Body of pancreas (tissue), 4 donors: ENCODE measurements at regions not wholly inside any gene's neighbourhood (a gene's known extent, or its start where the extent isn't known, plus 50 kb on each side); places are given as distances from the start of the nearest gene placed in this dataset.

Experiments
- ATAC-seq: fragments of 150-250 bp; one replicate; pipeline ENCODE4 v1.9.1; 2016
- DNase-seq, 4 donors: peaks; one replicate each; pipeline ENCODE4 v3.0.0-alpha.2; 2019
- H3K27ac ChIP-seq, 4 donors: fragments of 200-600 bp; sonication (generic); 1 replicate in 3 of 4; 2 replicates in 1 of 4; pipeline versions ENCODE4 v1.5.1 to v1.6.1; 2016 to 2019; ENCODE audit warnings: mild to moderate bottlenecking in 1 of 4, mixed read lengths in 1 of 4, moderate library complexity in 1 of 4
- H3K27me3 ChIP-seq, 2 donors: fragments of 200-600 bp; sonication (generic); one replicate each; pipeline ENCODE4 v1.6.0; 2016; ENCODE audit warnings: mild to moderate bottlenecking in 1 of 2
- H3K36me3 ChIP-seq, 2 donors: fragments of 200-600 bp; sonication (generic); replicated peaks in 1 of 2; 2 replicates each; pipeline ENCODE4 v1.5.1; 2016; ENCODE audit warnings: low read depth in 2 of 2; ENCODE audit not compliant: insufficient read depth in 1 of 2
- H3K4me1 ChIP-seq: fragments of 200-600 bp; sonication (generic); one replicate; pipeline ENCODE4 v1.6.0; 2016
- H3K4me3 ChIP-seq, 2 donors: fragments of 200-600 bp; sonication (generic); 1 replicate in 1 of 2; 2 replicates in 1 of 2; pipeline ENCODE4 v1.5.1; 2016 to 2019
- H3K9me3 ChIP-seq, 3 donors: fragments of 200-600 bp; sonication (generic); 1 replicate in 2 of 3; 2 replicates in 1 of 3; pipeline ENCODE4 v1.5.1; 2016
- POLR2A ChIP-seq, 3 donors: fragments of 450-650 bp; IDR thresholded peaks; one replicate each; pipeline ENCODE4 v1.6.1; 2016; ENCODE audit warnings: antibody characterized with exemption in 3 of 3, mild to moderate bottlenecking in 2 of 3
- WGBS, 2 donors: methylation state at CpG; one replicate each; pipeline ENCODE4 v1.1.5; 2017; 5-methylcytosine and 5-hydroxymethylcytosine counted together
- intact Hi-C: fragments of 100-400 bp; cut with DNase I; formaldehyde crosslinking; loops from one replicate; pipeline ENCODE4 v1.15.1; 2023
- TF ChIP-seq, protein P1 (sequence below), 7 experiments: fragments of 450-650 bp in 4 of 7; fragments of 200-600 bp in 3 of 7; sonication (generic) in 3 of 7; IDR thresholded peaks; one replicate each; pipeline ENCODE4 v1.5.1; 2016 to 2019; ENCODE audit warnings: antibody characterized with exemption in 7 of 7

DNA sequence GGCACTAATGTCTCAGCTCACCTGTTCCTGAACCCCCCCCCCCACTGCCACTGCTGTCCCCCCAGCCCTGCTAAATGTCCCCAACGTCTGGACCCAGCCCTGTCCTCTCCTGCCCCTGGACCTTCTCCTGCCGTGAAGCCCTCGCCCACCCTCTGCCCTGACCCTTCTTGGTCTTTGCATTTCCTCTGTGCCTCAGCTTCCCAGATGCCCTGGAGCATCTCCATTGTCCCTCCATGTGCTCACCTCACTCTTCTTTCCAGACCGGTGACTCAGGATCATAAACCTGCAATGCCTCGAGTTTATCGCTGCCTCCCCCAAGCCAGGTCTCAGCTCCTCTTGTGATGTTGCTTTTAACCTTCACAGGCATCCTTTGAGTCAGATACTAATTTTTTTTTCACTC is 416.4 kb downstream of the BRD1 start:
- no peaks in the 10 kb centered on the region for H3K36me3 ChIP-seq
- no peak overlapping the region for H3K4me3 ChIP-seq
- no peak overlapping the region for H3K27ac ChIP-seq
- DNase-seq (no peak), ATAC-seq (no peak)
- TF ChIP-seq, protein P1, sequence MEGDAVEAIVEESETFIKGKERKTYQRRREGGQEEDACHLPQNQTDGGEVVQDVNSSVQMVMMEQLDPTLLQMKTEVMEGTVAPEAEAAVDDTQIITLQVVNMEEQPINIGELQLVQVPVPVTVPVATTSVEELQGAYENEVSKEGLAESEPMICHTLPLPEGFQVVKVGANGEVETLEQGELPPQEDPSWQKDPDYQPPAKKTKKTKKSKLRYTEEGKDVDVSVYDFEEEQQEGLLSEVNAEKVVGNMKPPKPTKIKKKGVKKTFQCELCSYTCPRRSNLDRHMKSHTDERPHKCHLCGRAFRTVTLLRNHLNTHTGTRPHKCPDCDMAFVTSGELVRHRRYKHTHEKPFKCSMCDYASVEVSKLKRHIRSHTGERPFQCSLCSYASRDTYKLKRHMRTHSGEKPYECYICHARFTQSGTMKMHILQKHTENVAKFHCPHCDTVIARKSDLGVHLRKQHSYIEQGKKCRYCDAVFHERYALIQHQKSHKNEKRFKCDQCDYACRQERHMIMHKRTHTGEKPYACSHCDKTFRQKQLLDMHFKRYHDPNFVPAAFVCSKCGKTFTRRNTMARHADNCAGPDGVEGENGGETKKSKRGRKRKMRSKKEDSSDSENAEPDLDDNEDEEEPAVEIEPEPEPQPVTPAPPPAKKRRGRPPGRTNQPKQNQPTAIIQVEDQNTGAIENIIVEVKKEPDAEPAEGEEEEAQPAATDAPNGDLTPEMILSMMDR (IDR thresholded peaks at IDR 0.05), result no peak
- TF ChIP-seq POLR2A (IDR thresholded peaks at IDR 0.05), result no peak
- H3K9me3 ChIP-seq, result no peaks in the 10 kb centered on the region
- no peaks in the 10 kb centered on the region for H3K4me1 ChIP-seq
- 60 to 70% methylated on average over 6 of the region's 6 CpGs for WGBS, 2 donors
- intact Hi-C loops, result loop anchor here (10.0 kb wide), 1 partner anchor 56 kb away; no protein-coding TSS in a partner anchor
- no peaks in the 10 kb centered on the region for H3K27me3 ChIP-seq

DNA sequence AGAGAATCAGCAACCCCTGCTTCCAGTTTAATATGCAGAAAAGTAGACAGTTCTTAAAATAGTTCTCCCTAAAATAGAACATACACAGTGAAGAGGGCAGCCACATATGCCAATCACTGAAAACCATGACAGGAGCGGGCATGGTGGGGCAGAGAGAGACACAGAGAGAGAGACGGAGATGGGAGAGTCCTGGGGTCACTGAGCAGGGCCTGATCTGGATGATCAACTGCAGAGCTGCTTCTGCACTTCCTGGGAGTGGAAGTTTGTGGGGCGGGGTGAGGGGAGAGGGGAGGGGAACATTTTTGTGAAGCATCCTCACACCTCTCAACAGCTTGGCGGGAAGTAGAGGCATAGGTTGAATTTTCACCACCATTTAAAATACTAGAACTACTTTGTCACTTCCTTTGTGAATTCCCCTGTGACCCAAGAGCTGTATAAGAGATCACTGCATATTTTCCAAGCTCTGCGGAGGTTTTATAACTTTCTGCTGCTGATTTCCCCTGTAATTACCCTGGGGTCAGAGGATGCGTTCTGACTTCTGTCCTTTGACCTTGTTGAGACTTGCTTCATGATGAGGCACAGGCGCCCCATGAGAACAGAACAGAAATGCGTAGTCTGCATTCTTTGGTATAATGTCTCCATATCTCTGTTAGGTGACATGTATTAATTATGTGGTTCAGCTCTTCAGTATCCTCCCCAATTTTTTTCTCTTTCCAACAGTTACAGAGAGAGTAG is 419.4 kb downstream of the BRD1 start:
- WGBS, 2 donors, result 54 to 58% methylated on average over 8 of the region's 8 CpGs
- intact Hi-C loops, result no loop called here
- Histone ChIP-seq H3K4me3 (no peak overlapping the region), H3K27me3 (no peaks in the 10 kb centered on the region), H3K4me1 (no peaks in the 10 kb centered on the region), H3K36me3 (no peaks in the 10 kb centered on the region), H3K9me3 (no peaks in the 10 kb centered on the region), H3K27ac (no peak overlapping the region)
- ATAC-seq (no peak), DNase-seq (no peak)
- TF ChIP-seq, protein P1 (IDR thresholded peaks at IDR 0.05), result no peak
- no peak for TF ChIP-seq POLR2A (IDR thresholded peaks at IDR 0.05)

DNA sequence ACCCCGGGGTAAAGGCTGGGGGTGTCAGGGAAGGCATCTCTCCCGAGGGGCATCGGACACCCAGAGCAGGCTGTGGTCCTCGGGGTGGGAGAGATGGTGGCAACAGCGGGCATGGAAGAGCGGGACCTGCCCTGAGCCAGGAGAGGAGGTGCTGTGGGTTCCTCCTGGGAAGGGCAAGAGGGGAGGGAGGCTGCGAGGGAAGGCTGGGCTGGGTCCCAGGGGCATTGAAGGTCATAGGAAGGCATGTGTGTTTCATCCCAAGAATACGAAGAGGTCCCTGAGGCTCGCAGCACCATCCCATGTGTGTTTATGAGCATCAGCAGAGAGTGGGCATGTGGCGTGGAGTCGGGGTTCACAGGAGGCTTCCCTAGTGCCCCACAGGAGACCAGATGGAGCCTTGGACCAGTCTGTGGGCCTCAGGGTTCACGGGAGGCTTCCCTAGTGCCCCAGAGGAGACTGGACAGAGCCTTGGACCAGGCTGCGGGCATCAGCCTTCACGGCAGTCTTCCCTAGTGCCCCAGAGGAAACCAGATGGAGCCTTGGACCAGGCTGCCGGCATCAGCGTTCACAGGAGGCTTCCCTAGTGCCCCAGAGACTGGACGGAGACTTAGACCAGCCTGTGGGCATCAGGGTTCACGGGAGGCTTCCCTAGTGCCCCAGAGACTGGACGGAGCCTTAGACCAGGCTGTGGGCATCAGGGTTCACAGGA is 420.6 kb downstream of the BRD1 start:
- WGBS, 2 donors, result 39 to 55% methylated on average over 12 to 19 of the region's 19 CpGs
- ATAC-seq (no peak), DNase-seq (no peak)
- TF ChIP-seq POLR2A (IDR thresholded peaks at IDR 0.05), result no peak
- TF ChIP-seq, protein P1 (IDR thresholded peaks at IDR 0.05), result no peak
- no peaks in the 10 kb centered on the region for H3K36me3 ChIP-seq
- no peak overlapping the region for H3K4me3 ChIP-seq
- H3K9me3 ChIP-seq, result no peaks in the 10 kb centered on the region
- H3K4me1 ChIP-seq, result no peaks in the 10 kb centered on the region
- H3K27me3 ChIP-seq, result no peaks in the 10 kb centered on the region
- intact Hi-C loops, result no loop called here
- H3K27ac ChIP-seq, result no peak overlapping the region

DNA sequence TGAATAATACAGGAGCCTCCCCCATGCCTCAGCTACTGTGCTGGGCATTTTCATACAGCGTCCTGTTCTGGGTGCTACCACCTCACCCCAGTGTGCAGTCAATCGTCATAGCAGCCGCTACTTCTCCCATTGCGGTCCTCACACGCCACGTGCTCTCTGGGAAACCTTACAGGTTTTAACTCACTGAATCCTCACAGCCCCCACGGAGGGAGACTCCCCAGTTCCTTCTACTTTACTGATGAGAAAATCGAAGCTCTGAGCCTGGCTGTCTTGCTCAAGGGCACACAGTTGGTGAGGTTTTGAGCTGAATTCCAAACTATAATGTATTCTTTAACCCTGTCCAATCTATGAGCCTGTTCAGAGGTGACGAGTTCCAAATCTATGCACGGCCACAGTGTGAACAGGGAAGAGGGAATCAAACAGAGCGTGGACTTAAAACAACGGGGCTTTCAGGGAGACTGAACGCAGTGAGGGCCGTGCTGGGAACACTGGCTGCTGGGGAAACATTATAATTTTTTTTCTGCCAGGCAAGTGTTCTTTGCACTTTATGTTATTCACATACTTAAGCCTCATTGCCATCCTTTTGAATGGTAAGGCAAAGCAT is 421.5 kb downstream of the BRD1 start:
- ATAC-seq, result no peak

More for the DNA sequence above, 421.5 kb downstream of the BRD1 start:
- no peak overlapping the region for H3K4me3 ChIP-seq
- no peaks in the 10 kb centered on the region for H3K9me3 ChIP-seq
- intact Hi-C loops, result no loop called here
- H3K27ac ChIP-seq, result no peak overlapping the region
- no peaks in the 10 kb centered on the region for H3K27me3 ChIP-seq
- H3K4me1 ChIP-seq, result no peaks in the 10 kb centered on the region
- WGBS, 2 donors, result 17 to 30% methylated on average over 14 of the region's 14 CpGs
- H3K36me3 ChIP-seq, result no peaks in the 10 kb centered on the region
- no peak for DNase-seq
- TF ChIP-seq POLR2A (IDR thresholded peaks at IDR 0.05), result no peak
- TF ChIP-seq, protein P1 (IDR thresholded peaks at IDR 0.05), result no peak
